K562 (cell line): ENCODE measurements at regions not wholly inside any gene's neighbourhood (a gene's known extent, or its start where the extent isn't known, plus 50 kb on each side); places are given as distances from the start of the nearest gene placed in this dataset.

Experiments used
- ATAC-seq: fragments of 200-7000 bp; cut with Tn5 transposase; 3 replicates; pipeline ENCODE4 v1.9.1; 2020; ENCODE audit warnings: moderate library complexity
- BruUV-seq: library from RNA; stranded (reverse); fragments of 400-500 nt; replicated peaks from 2 replicates; lab custom pipeline; 2021; lab: Mats Ljungman, UMichigan
- CTCF ChIA-PET: fragments of 300-600 bp; formaldehyde crosslinking; extraction: SDS; loops from one replicate; lab custom pipeline; 2021; ENCODE audit warnings: low intra/inter-chr PET ratio; lab: Yijun Ruan, JAX
- POLR2A ChIA-PET: fragments of 300-600, 350-650 bp; sonication (Branson Sonifier 250); formaldehyde crosslinking; extraction: SDS; loops from one replicate; lab custom pipeline; 2021; ENCODE audit warnings: antibody characterized with exemption, inconsistent platforms; lab: Yijun Ruan, JAX
- DNase-seq, 4 experiments: peaks; one replicate each; pipeline versions ENCODE4 v3.0.0 to v3.0.0-alpha.2; 2011 to 2018; ENCODE audit warnings: low spot score in 3 of 4, mixed read lengths in 3 of 4; ENCODE audit errors: extremely low read depth in 1 of 4
- FAIRE-seq: peaks from 2 replicates; lab custom pipeline; 2011; peaks lifted over from hg19 to GRCh38; lab: Jason Lieb, UNC
- H2AFZ ChIP-seq: 2 replicates; pipeline ENCODE4 v1.6.0; 2011; ENCODE audit warnings: low read depth, low read length, control low read depth, inconsistent platforms
- H3K27ac ChIP-seq: fragments of 200-600 bp; 3 replicates; pipeline ENCODE4 v1.8.0; 2011; ENCODE audit warnings: low read depth, mild to moderate bottlenecking, control low read depth, inconsistent platforms, low read length, moderate library complexity, mixed read lengths; ENCODE audit errors: extremely low read depth
- H3K27me3 ChIP-seq, 2 experiments: fragments of 300-600 bp in 1 of 2; 2 replicates in 1 of 2; 3 replicates in 1 of 2; pipeline versions ENCODE4 v1.6.0 to v1.8.0; 2011; ENCODE audit warnings: inconsistent platforms in 2 of 2, low read length in 2 of 2, mild to moderate bottlenecking in 1 of 2, mixed read lengths in 1 of 2, moderate library complexity in 1 of 2; ENCODE audit not compliant: control insufficient read depth in 2 of 2, insufficient read depth in 2 of 2
- H3K36me3 ChIP-seq: fragments of 300-600 bp; 3 replicates; pipeline ENCODE4 v1.8.0; 2011; ENCODE audit warnings: mild to moderate bottlenecking, low read length, inconsistent platforms; ENCODE audit not compliant: control insufficient read depth, insufficient read depth
- H3K4me1 ChIP-seq, 2 experiments: fragments of 200-600 bp in 1 of 2; replicated peaks in 1 of 2; 2 replicates in 1 of 2; 3 replicates in 1 of 2; pipeline versions ENCODE4 v1.5.1 to v1.8.0; 2011; ENCODE audit warnings: inconsistent platforms in 2 of 2, low read length in 2 of 2, mild to moderate bottlenecking in 1 of 2, mixed read lengths in 1 of 2, moderate library complexity in 1 of 2; ENCODE audit not compliant: control insufficient read depth in 2 of 2, insufficient read depth in 2 of 2
- H3K4me2 ChIP-seq: 2 replicates; pipeline ENCODE4 v1.6.1; 2011; ENCODE audit warnings: low read length, control low read depth, inconsistent platforms, mixed read lengths; ENCODE audit not compliant: insufficient read depth
- H3K4me3 ChIP-seq: fragments of 200-600 bp; sonication (generic), shearing (Covaris generic); 2 replicates; pipeline ENCODE4 v1.5.1; 2016; ENCODE audit warnings: control low read depth, inconsistent platforms
- H3K79me2 ChIP-seq: fragments of 200-600 bp; 3 replicates; pipeline ENCODE4 v1.8.0; 2011; ENCODE audit warnings: low read length, inconsistent platforms; ENCODE audit not compliant: control insufficient read depth, insufficient read depth
- H3K9ac ChIP-seq, 2 experiments: 2 replicates each; pipeline versions ENCODE4 v1.6.0 to v1.6.1; 2011; ENCODE audit warnings: low read depth in 2 of 2, low read length in 2 of 2, control low read depth in 1 of 2, inconsistent platforms in 1 of 2, mild to moderate bottlenecking in 1 of 2, mixed read lengths in 1 of 2; ENCODE audit not compliant: insufficient read depth in 1 of 2
- H3K9me1 ChIP-seq: one replicate; pipeline ENCODE4 v1.6.0; 2011; ENCODE audit warnings: inconsistent platforms, mild to moderate bottlenecking, low read length, moderate library complexity; ENCODE audit not compliant: control insufficient read depth, insufficient read depth
- H3K9me3 ChIP-seq: replicated peaks from 2 replicates; pipeline ENCODE4 v1.5.1; 2011; ENCODE audit warnings: low read depth, low read length, inconsistent platforms; ENCODE audit not compliant: control insufficient read depth, insufficient read depth
- H4K20me1 ChIP-seq: replicated peaks from 2 replicates; pipeline ENCODE4 v1.6.1; 2011; ENCODE audit warnings: low read length, inconsistent platforms, mixed read lengths; ENCODE audit not compliant: control insufficient read depth, insufficient read depth
- BRCA1 ChIP-seq, 2 experiments: fragments of 450-650 bp in 1 of 2; sonication (generic) in 1 of 2; formaldehyde crosslinking in 1 of 2; IDR thresholded peaks; 2 replicates each; pipeline versions ENCODE4 v1.5.0 to v1.6.1; 2017 to 2020; ENCODE audit warnings: mild to moderate bottlenecking in 1 of 2, missing genetic modification reagents in 1 of 2
- GATAD2B ChIP-seq: fragments of 450-650 bp; IDR thresholded peaks from 2 replicates; pipeline ENCODE4 v1.6.1; 2017; ENCODE audit warnings: mild to moderate bottlenecking, borderline replicate concordance
- GTF2E2 ChIP-seq: fragments of 200-800 bp; sonication (Bioruptor generic); IDR thresholded peaks from 2 replicates; pipeline ENCODE4 v1.6.1; 2016; ENCODE audit warnings: missing genetic modification characterization, missing compliant biosample characterization
- KLF10 ChIP-seq: fragments of 250-450 bp; sonication (Bioruptor Pico); IDR thresholded peaks from 2 replicates; pipeline ENCODE4 v1.6.1; 2021; ENCODE audit warnings: matching md5 sums
- MCM5 ChIP-seq: fragments of 450-650 bp; IDR thresholded peaks from 2 replicates; pipeline ENCODE4 v1.6.1; 2016; ENCODE audit warnings: low read depth
- NR4A1 ChIP-seq, 2 experiments: fragments of 250-450 bp in 1 of 2; fragments of 450-650 bp in 1 of 2; sonication (Bioruptor Pico) in 1 of 2; IDR thresholded peaks; 2 replicates each; pipeline versions ENCODE4 v1.4.0 to v1.6.1; 2016 to 2020; ENCODE audit warnings: mild to moderate bottlenecking in 2 of 2, missing compliant biosample characterization in 1 of 2, missing genetic modification characterization in 1 of 2, moderate library complexity in 1 of 2
- POLR2AphosphoS2 ChIP-seq: IDR thresholded peaks from 2 replicates; pipeline ENCODE4 v1.6.1; 2012; ENCODE audit warnings: low read length, improper control_type of control experiment
- POLR2G ChIP-seq: fragments of 200-400 bp; formaldehyde crosslinking; IDR thresholded peaks from 2 replicates; pipeline ENCODE4 v1.6.1; 2017; ENCODE audit warnings: low read depth, mild to moderate bottlenecking, antibody characterized with exemption, low read length, moderate library complexity
- PYGO2 ChIP-seq: fragments of 450-650 bp; IDR thresholded peaks from 2 replicates; pipeline ENCODE4 v1.6.1; 2016; ENCODE audit warnings: mild to moderate bottlenecking, missing genetic modification characterization, moderate library complexity, missing compliant biosample characterization
- TBL1XR1 ChIP-seq, 2 experiments: IDR thresholded peaks; 2 replicates each; pipeline ENCODE4 v1.6.1; 2012; ENCODE audit warnings: improper control_type of control experiment in 2 of 2, low read length in 2 of 2, mild to moderate bottlenecking in 1 of 2
- TEAD4 ChIP-seq, 2 experiments: sonication (generic) in 1 of 2; formaldehyde crosslinking in 1 of 2; IDR thresholded peaks; 2 replicates each; pipeline versions ENCODE4 v1.6.1 to v1.8.0; 2012 to 2022; ENCODE audit warnings: borderline replicate concordance in 1 of 2, inconsistent platforms in 1 of 2, low read length in 1 of 2, mild to moderate bottlenecking in 1 of 2, missing genetic modification reagents in 1 of 2
- WGBS: fragments of 100-300 bp; shearing (Covaris generic); methylation state at CpG from one replicate; pipeline ENCODE4 v1.1.6; 2016; ENCODE audit warnings: low coverage, mixed read lengths; ENCODE audit not compliant: insufficient coverage; ENCODE audit errors: missing lambda C conversion rate; 5-methylcytosine and 5-hydroxymethylcytosine counted together
- in situ Hi-C: fragments of 300-500 bp; cut with MboI; formaldehyde crosslinking; loops from 4 replicates; pipeline ENCODE4 v1.15.0; 2018; ENCODE audit warnings: inconsistent platforms, mixed read lengths
- intact Hi-C: fragments of 100-400 bp; cut with micrococcal nuclease; formaldehyde crosslinking; loops from 2 replicates; pipeline ENCODE4 v1.14.2; 2022
- TF ChIP-seq, protein P1 (sequence below): sonication (generic); formaldehyde crosslinking; IDR thresholded peaks from 2 replicates; pipeline ENCODE4 v1.8.0; 2022; ENCODE audit warnings: mild to moderate bottlenecking, missing genetic modification reagents
- TF ChIP-seq, protein P2 (sequence below): fragments of 450-650 bp; formaldehyde crosslinking; IDR thresholded peaks from 2 replicates; pipeline ENCODE4 v1.4.0; 2022; ENCODE audit warnings: missing genetic modification characterization
- TF ChIP-seq, protein P3 (sequence below): fragments of 150-350 bp; conservative IDR thresholded peaks from 2 replicates; pipeline ENCODE4 v1.6.1; 2014; ENCODE audit warnings: low read length

- TF ChIP-seq TEAD4 (IDR thresholded peaks at IDR 0.05; ENCODE audit: low read length) (no peak), TEAD4 (CRISPR knock-in tag; IDR thresholded peaks at IDR 0.05; ENCODE audit: borderline replicate concordance) (no peak), NR4A1 (CRISPR knock-in tag; IDR thresholded peaks at IDR 0.05) (no peak), NR4A1 (tag; IDR thresholded peaks at IDR 0.05) (no peak), BRCA1 (IDR thresholded peaks at IDR 0.05) (no peak), BRCA1 (CRISPR knock-in tag; IDR thresholded peaks at IDR 0.05) (no peak), POLR2AphosphoS2 (no peak), PYGO2 (tag) (no peak), KLF10 (CRISPR knock-in tag) (no peak)
- TF ChIP-seq, protein P1, sequence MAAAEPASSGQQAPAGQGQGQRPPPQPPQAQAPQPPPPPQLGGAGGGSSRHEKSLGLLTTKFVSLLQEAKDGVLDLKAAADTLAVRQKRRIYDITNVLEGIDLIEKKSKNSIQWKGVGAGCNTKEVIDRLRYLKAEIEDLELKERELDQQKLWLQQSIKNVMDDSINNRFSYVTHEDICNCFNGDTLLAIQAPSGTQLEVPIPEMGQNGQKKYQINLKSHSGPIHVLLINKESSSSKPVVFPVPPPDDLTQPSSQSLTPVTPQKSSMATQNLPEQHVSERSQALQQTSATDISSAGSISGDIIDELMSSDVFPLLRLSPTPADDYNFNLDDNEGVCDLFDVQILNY (CRISPR knock-in tag), result no peak
- TF ChIP-seq, protein P2, sequence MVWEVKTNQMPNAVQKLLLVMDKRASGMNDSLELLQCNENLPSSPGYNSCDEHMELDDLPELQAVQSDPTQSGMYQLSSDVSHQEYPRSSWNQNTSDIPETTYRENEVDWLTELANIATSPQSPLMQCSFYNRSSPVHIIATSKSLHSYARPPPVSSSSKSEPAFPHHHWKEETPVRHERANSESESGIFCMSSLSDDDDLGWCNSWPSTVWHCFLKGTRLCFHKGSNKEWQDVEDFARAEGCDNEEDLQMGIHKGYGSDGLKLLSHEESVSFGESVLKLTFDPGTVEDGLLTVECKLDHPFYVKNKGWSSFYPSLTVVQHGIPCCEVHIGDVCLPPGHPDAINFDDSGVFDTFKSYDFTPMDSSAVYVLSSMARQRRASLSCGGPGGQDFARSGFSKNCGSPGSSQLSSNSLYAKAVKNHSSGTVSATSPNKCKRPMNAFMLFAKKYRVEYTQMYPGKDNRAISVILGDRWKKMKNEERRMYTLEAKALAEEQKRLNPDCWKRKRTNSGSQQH (CRISPR knock-in tag), result no peak
These were observed 413.2 kb upstream of the SLC14A2 start (continued) for GRCh38 chr18:45202061-45202460.

DNA sequence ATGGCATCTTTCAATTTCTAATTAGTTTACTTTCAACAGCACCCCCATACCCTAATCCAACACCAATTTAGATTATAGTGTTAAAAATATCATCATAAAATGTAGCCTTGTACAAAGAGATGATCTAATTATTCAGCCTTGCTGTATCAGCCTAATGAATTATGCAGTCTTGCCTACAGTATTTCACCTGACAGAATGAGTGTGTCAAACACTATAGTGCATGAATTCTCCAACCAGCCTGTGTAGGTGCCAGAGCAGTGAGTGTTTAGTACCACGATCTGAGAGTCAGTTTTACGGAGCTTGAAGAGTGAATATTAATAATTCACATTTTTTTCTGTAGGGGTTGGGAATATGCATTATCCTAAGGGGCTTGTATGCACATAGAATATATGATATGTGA, 411.6 kb upstream of the SLC14A2 start:
- DNase-seq (no peak), FAIRE-seq (no peak), ATAC-seq (no peak)
- H3K4me1 ChIP-seq, result no peaks in the 10 kb centered on the region
- H4K20me1 ChIP-seq, result no peaks in the 10 kb centered on the region; the same call in 1 of the 2 replicates
- no peak overlapping the region for H2AFZ ChIP-seq
- H3K27me3 ChIP-seq, result no peaks in the 10 kb centered on the region
- intact Hi-C loops (no loop called here), in situ Hi-C loops (no loop called here)
- no peaks in the 10 kb centered on the region for H3K79me2 ChIP-seq
- H3K9me1 ChIP-seq, result no peaks in the 10 kb centered on the region
- H3K9me3 ChIP-seq, result no peaks in the 10 kb centered on the region
- WGBS, result 0% methylated on average over 2 of the region's 2 CpGs
- BruUV-seq, result no TSS peak
- H3K36me3 ChIP-seq, result no peaks in the 10 kb centered on the region
- ChIA-PET CTCF (no interaction called here), POLR2A (no interaction called here)
- no peak overlapping the region for H3K9ac ChIP-seq
- H3K4me3 ChIP-seq, result no peak overlapping the region
- H3K27ac ChIP-seq, result no peak overlapping the region
- H3K4me2 ChIP-seq, result no peak overlapping the region
- TF ChIP-seq GTF2E2 (tag), result no peak
- TF ChIP-seq, protein P3, sequence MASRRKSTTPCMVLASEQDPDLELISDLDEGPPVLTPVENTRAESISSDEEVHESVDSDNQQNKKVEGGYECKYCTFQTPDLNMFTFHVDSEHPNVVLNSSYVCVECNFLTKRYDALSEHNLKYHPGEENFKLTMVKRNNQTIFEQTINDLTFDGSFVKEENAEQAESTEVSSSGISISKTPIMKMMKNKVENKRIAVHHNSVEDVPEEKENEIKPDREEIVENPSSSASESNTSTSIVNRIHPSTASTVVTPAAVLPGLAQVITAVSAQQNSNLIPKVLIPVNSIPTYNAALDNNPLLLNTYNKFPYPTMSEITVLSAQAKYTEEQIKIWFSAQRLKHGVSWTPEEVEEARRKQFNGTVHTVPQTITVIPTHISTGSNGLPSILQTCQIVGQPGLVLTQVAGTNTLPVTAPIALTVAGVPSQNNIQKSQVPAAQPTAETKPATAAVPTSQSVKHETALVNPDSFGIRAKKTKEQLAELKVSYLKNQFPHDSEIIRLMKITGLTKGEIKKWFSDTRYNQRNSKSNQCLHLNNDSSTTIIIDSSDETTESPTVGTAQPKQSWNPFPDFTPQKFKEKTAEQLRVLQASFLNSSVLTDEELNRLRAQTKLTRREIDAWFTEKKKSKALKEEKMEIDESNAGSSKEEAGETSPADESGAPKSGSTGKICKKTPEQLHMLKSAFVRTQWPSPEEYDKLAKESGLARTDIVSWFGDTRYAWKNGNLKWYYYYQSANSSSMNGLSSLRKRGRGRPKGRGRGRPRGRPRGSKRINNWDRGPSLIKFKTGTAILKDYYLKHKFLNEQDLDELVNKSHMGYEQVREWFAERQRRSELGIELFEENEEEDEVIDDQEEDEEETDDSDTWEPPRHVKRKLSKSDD, result no peak
- no peak for TF ChIP-seq MCM5
- no peak for TF ChIP-seq TBL1XR1 (IDR thresholded peaks at IDR 0.05; ENCODE audit: low read length in 2 of 2)
- TF ChIP-seq GATAD2B, result no peak
- no peak for TF ChIP-seq POLR2G
